HG02588 (cell line): ENCODE measurements at regions not wholly inside any gene's neighbourhood (a gene's known extent, or its start where the extent isn't known, plus 50 kb on each side); places are given as distances from the start of the nearest gene placed in this dataset.
"Not testable (repeated sequence)": the region's sequence is repeated elsewhere in the genome, so short reads cannot be mapped to it uniquely, and the experiment has no call there.

Experiments
- ATAC-seq: cut with Tn5 transposase; IDR thresholded peaks from one replicate; pipeline ENCODE4 v1.9.1; 2021; ENCODE audit warnings: mild to moderate bottlenecking, moderate library complexity; ENCODE audit not compliant: unreplicated experiment

DNA sequence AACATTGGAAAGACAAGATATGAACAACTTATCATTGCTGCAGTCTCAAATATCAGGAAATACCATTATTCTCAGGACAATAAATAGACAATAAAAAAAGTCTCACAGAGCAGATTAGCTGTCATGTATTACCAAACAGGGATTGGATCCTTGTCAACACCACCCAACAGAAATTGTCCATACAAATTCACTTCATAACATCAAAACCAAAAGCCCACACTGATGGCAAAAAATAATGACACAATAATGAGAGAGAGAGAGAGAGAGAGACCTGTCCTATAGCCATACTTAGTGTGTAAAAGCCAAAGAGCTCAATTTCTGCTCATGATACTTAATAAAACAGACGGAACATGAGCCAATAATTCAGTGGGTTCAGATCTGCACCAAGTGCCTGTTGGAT, 96.5 kb downstream of the PPIAL4G start:
- ATAC-seq, result no peak

DNA sequence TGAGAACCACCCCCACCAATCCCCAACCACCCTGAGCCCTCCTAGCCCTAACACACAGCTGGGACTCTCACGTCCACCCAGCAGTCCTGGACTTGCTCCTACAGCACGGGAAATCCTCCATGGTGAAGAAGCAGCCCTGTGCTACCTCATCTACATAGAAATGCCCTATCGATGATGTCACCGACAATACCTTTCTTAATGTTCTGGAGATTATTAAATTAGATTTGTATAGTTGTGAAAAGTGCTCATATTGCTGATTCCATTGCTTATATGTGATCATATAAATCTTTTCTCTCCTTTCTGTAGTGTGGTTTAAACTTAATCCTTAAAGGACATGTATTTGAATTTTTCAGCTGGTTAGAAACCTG, 97.1 kb downstream of the PPIAL4G start:
- not testable (repeated sequence) for ATAC-seq

DNA sequence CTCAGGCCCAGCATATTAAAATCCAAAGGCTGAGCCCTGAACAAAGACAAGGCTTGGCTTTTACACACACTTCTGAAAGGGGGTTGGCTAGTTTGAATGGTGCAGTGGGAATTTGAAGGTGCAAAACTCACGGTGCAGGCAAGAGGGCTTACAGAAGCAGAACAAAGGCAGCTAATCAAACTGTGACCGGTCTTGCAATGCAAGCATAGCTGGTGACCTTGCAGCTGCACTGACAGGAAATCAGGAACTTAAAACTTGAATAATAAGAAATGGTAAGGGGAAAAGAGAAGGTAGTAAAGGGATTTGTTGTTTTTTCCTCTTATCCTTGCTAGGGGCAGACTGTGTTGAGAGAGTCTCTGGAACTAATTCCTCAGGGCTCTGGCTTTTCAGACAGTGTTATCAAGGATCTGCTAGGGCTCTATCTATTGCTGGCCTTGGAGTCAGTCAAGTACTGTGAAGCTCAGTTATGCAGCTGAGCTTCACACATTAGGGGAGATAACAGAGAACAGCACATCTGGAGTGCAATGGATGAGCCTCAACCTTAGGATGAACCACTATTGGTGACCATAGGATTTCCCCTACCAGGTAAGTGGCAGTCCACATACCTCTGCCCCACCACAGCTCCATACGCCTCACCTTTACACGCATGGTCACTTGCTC, 97.6 kb downstream of the PPIAL4G start:
- ATAC-seq, result no peak

DNA sequence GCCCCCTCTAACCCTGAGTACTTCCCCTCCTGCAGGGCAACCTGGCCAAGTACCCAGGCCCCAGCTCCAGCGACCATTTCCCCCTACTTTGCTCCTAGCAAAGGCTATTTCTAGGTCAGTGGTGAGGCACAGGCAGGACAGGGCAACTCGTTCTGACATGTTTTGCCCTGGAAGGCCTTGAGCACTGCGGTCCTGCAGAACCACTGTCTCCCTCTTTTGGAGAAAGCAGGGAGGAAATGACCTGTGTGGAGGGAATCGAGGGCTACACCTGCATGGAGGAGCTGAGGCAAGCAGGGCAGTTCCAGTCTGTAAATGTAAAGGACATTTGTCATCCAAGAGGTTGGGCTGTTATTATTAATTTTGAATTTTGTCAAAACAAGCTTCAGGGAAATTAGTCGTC, 99.1 kb downstream of the PPIAL4G start:
- no peak for ATAC-seq

DNA sequence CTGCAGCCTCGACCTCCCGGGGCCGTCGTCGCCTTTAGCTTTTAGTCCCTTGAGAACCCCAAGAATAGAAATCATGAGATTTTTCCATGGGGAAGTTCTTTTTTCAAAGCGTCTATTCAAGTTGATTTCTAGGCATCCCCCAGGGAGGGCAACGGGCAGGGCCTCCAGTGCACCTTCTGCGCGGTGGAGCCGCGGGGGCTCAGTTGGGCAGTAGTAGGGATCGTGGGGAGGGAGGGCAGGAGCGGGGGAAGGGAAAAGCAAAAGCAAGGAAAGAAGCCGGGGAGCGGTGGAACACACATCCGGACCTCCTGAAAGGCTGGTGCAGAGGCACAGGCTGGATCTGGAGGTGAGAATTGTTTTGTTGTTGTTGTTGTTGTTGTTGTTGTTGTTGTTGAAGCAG, 103.4 kb downstream of the PPIAL4G start:
- no peak for ATAC-seq

DNA sequence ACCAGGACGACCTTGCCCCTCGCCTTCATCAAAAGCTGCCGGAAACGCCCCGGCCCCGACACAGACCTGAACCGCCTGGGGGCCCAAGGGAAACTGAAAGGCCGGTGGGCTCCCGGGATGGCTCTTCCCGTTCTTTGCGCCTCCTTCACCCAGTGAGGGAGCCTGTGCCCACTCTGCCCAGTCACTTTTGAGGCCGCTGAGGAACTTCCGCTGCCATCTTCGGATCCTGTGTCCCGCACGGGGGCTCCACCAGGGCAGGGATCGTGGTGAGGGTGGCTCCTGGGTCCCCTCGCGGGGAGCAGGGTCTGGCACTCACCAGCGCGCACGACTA, 104.0 kb downstream of the PPIAL4G start:
- ATAC-seq, result no peak

DNA sequence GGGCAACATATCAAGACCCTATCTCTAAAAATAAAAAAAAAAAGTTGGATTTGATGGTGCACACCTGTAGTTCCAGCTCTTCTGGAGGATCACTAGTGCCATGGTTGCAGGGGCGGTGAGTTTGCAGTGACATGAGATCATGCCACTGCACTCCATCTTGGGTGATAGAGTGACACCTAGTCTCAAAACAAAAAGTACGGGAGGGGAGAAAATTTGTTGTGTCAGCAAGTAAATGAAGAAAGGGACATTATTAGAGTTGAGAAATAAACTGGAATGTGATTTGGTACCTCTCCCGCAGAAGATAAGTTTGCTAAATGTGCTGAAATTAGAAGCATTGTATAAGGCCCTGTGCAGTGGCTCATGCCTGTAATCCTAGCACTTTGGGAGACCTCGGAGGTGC, 105.1 kb downstream of the PPIAL4G start:
- not testable (repeated sequence) for ATAC-seq

DNA sequence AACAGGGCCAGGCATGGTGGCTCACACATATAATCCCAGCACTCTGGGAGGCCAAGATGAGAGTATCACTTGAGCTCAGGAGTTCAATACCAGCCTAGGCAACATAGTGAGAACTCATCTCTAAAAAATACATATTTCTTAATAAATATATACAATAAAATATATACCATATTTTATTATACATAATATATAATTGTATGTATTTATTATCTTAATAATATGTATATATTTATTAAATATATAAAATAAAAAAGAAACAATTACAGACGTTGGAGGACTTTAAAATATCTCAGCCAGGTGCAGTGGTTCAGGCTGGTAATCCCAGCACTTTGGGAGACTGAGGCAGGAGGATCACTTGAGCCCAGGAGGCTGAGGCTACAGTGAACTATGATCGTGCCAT, 106.1 kb downstream of the PPIAL4G start:
- not testable (repeated sequence) for ATAC-seq

DNA sequence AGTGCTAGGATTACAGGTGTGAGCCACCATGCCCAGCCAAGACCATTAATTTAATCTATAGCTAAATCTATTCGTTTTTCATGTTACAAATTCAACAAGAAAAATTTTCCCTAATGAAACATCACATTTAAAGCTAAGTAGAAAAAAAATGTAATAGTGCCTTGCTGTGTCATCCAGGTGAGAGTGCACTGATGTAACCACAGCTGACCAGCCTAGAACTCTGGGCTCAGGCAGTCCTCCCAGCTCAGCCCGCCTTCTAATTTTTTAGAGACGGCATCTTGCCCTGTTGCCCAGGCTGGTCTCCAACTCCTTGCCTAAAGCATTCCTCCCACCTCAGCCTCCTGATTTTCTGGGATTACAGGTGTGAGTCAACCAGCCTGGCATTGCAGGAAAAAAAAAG, 109.0 kb downstream of the PPIAL4G start:
- ATAC-seq, result no peak

DNA sequence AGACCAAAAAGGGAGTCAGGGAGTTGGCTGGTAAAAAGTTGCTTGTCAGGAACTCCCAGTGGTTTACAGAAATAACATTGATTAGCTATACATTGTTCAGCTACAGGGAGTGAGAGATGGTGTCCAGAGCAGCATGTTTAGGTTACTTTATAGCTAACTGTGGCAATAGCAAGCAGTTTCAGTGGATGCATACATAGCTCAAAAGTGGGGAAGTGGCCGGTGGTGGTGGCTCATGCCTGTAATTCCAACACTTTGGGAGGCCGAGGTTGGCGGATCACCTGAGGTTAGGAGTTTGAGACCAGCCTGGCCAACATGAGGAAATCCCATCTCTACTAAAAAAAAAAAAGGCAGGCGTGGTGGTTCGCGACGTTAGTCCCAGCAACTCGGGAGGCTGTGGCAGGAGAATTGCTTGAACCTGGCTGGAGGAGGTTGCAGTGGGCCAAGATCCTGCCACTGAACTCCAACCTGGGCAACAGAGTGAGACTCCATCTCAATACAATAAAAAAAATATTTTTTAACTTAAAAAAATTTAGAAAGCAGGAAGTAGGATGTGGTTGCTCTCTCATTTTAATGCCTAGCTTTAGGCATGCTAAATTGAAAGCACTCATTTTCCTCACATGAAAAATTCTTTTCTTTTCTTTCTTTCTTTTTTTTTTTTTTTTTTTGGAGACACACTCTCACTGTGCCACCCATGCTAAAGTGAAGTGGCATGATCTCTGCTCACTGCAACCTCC, 109.7 kb downstream of the PPIAL4G start:
- no peak for ATAC-seq

DNA sequence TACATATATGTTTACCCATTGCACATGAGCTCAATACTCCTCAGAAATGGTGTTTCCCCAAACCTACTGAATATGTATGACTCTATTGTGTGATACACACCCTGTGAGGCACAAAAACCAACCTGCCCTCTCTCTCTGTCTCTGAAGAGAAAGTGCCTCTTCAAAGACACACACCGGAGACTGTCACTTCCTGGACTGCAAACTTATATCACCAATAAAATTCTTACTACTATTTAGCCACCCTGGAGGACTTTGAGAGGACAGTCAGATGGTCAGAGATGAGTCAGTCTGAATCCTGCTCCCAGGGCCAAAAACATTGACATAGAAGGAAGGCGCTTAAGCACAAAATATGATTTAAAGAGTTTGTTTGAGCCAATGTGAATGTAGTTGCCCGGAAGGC, 110.4 kb downstream of the PPIAL4G start:
- no peak for ATAC-seq

DNA sequence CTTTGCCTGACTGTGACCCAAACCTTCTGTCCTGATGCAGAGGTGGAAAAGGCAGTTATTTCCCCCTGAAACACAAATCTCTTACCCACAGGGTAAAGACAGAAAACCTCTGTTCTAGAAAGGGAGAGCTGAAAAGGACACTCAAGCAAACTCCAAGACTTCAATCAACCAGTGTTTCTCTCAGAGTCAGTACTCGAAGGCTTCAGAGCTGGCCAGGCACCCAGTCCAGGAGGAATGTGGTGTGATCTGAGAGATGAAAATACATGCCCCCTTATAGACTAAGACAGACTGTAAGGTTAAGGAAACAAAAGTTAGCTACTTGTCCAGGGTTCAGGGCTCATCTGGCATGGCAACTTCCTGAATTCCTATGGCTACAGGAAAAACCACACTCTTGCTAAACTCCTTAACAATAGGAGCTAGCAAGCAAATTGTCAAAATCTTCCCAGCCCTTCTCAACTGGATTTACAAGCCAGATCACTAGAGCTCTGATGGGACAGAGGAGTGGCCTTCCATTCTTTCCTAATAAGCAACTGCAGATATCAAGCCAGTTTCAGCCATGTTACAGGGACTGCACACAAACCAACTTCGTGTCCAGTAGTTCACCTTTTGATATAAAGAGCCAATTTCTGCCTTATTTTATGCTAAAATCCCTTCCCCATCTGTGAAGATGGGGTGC, 110.9 kb downstream of the PPIAL4G start:
- ATAC-seq, result not testable (repeated sequence)

DNA sequence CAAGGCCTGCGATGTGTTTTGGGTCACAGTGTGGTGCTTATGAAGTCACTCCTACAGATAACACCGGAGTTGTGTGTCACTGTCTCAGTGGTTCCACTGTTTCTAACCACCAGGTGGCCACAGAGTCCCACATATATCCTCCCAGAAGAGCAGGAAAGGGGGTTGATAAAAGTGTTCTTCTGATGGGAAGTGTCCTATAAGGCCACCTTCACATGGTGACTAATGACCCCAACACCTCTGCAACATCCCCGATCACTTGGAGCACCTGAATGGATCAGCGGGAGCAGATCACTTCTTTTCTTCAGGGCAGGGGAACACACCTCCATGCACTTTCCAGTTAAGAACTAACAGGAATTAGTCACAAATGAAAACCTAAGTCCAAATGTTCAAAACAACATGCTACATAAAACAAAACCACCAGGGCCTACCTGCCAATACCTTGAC, 111.5 kb downstream of the PPIAL4G start:
- not testable (repeated sequence) for ATAC-seq

DNA sequence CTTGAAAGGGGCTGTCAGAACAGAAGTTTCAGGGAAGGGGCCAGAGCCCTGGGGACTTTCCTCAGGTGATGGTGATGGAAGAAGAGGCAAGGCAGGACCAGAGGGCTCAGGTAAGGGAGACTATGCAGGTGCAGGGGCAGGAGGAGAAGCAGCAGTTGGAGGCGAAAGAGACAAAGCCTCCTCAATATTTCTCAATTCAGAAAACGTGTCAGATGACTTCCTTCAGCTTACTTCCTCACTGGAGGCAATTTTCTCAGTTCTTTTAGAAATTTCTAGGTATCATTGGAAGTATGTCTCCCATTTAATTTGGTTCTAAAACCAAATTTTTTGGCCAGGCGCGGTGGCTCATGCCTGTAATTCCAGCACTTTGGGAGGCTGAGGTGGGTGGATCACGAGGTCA, 112.4 kb downstream of the PPIAL4G start:
- not testable (repeated sequence) for ATAC-seq

DNA sequence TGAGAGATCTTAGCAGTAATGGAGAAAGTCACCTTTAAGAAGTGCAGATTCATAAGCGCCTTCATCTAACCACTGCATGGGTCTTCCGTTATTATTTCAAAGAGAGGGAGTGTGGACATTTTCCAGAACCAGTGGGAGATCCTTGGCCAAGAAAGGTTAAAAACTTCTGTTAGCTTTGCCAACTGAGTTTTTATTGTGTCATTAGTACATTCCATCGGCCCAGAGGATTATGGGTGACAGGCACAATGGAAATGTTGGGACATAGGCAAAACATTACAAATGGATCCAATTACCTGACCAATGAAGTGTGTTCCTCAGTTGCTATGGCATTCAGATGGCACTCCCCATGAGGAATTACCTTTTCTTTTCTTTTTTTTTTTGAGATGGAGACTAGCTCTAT, 115.5 kb downstream of the PPIAL4G start:
- ATAC-seq, result no peak

DNA sequence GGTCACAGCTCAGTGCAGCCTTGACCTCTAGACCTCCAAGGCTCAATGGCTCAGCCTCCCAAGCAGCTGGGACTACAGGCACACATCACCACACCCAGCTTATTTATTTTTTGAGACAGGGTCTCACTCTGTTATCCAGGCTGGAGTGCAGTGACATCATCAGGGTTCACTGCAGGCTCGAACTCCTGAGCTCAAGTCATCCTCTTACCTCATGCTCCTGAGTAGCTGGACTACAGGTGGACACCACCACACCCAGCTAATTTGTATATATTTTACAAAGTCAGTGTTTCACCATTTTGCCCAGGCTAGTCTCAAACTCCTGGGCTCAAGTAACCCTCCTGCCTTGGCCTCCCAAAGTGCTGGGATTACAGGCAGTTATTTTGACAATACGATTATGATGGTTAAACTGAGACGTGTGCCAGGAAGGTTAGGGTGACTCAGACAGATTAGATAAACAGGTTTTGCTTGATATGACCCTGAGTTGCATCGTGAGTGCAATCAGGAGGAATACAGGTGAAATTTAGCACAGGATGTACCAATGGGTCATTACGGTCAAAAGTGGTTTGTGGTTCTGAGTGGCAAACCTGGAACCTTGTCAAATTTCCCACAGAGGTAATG, 116.9 kb downstream of the PPIAL4G start:
- not testable (repeated sequence) for ATAC-seq

DNA sequence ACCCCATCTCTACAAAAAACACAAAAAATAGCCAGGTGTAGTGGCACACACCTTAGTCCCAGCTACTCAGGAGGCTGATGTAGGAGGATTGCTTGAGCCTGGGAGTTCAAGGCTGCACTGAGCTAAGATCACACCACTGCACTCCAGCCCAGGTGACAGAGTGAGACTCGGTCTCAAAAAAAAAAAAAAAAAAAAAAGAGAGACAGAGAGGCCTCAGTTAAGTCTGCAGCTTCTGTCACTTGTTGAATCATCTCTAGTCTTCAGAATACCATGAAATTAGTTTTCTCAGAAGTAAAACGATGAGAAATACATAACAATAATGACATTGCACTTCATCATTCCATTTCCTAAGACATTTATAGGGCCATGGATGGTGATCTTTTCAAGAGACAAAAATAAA, 118.0 kb downstream of the PPIAL4G start:
- not testable (repeated sequence) for ATAC-seq

DNA sequence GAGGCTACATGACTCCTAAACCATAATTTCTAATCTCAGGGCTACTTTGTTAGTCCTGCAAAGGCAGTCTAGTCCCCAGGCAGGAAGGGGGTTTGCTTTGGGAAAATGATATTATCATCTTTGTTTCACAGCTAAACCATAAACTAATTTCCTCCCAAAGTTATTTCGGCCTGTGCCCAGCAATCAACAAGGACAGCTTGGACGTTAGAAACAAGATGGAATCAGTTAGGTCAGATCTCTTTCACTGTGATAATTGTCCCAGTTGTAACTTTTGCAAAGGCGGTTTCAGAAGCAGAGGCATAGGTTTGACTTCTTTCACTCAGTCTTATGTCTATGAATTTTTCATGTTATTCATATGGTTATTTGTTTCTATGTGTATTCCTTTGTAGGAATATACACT, 119.1 kb downstream of the PPIAL4G start:
- not testable (repeated sequence) for ATAC-seq

DNA sequence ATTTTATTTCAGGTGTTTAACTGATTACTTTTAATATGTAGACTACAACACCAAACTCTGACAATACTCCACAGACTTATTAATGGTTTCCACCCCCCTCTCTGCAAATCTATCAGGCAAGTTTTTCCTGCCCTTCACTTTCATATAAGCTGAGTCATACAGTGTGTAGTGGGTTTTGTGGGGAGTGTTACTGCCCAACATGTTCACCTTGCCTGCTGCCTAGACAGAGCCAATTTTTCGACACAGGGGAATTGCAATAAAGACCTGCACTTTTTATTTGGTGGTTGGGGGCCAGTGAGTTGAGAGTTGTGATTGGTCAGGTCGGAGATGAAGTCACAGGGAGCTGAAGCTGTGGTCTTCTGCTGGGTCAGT, 119.7 kb downstream of the PPIAL4G start:
- no peak for ATAC-seq

DNA sequence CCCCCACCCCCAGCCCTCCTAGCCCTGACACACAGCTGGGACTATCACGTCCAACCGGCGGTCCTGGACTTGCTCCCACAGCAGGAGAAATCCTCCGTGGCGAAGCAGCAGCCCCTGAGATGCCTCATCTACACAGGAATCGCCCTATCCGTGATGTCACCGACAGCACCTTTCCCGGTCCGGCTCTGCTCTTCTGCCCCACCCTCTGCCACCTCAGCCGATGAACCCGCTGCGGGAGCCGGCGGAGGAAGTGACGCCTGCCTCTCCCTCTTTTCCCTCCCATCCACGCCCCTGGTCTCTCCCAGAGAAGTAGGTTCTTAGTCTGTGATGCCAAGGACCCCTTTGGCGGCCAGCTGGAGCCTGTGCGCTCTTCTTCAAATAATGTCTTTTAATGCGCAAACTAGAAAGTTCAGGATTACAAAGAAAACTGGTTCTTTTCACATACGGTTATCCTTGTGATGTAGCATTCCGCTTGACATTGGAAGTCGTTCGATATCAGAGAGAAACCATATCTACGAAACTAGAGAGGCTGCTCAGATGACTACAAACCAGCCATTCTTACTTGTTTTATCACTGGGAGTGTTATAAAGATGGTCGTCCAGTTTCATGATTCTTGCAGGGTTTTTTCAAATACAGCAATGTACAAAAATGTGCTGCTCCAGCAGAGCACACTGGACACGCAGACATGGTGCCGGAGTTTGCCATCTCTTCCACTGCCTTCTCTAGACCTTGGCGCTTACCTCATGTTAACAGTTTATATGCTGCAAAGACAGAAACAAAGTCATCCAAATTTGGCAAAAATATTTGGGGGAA, 120.3 kb downstream of the PPIAL4G start:
- ATAC-seq, result no peak

DNA sequence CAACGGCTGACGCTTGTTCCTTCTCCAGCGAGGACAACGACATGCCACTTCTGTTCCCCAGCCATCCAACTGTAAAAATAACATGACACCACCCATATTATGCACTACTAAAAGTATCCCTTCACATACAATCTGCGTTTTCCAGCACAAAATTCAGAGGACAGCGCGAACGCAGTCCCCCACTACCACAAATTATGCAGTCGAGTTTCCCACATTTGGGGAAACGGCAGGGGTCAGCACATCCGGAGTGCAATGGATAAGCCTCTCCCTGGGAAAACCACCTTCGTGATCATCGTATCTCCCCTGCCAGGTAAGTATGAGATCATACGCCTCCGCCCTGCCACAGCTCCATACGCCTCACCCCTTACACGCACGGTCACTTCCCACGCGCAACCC, 120.9 kb downstream of the PPIAL4G start:
- ATAC-seq, result no peak
